HG03159 (cell line): ENCODE measurements at regions not wholly inside any gene's neighbourhood (a gene's known extent, or its start where the extent isn't known, plus 50 kb on each side); places are given as distances from the start of the nearest gene placed in this dataset.
A peak's percentile ranks its signal among the peaks of the same experiment; 100 is the strongest.

Experiments used
- ATAC-seq: cut with Tn5 transposase; IDR thresholded peaks from one replicate; pipeline ENCODE4 v1.9.1; 2021; ENCODE audit warnings: mild to moderate bottlenecking, moderate library complexity; ENCODE audit not compliant: unreplicated experiment

- ATAC-seq: no peak
Observed at GRCh38 chr7:95718577-95719410, 53.6 kb upstream of the DYNC1I1 start.

GRCh38 chr7:95716357-95717122 is 55.8 kb upstream of the DYNC1I1 start:
- ATAC-seq: no peak

DNA sequence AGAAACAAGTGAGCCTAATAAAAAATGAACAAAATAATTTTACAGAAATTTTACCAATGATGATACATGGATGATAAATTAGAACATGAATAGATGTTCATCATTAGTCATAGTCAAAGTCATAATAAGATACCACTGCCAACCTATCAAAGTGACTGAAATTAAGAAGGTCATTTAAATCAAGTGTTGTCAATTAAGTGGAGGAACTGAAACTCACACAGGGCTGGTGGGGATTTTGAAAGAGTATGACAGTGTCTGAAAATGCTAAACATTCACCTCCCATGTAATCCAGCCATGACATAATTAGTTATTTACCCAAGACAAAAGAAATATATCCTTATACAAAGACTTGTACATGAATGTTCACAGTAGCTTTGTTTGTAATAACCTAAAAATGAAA is 57.1 kb upstream of the DYNC1I1 start:
- peak; percentile 93 for ATAC-seq

- ATAC-seq: no peak
Observed at GRCh38 chr7:95710711-95711110, 61.6 kb upstream of the DYNC1I1 start.

- no peak for ATAC-seq
Observed at GRCh38 chr7:95700917-95701316, 71.4 kb upstream of the DYNC1I1 start.

DNA sequence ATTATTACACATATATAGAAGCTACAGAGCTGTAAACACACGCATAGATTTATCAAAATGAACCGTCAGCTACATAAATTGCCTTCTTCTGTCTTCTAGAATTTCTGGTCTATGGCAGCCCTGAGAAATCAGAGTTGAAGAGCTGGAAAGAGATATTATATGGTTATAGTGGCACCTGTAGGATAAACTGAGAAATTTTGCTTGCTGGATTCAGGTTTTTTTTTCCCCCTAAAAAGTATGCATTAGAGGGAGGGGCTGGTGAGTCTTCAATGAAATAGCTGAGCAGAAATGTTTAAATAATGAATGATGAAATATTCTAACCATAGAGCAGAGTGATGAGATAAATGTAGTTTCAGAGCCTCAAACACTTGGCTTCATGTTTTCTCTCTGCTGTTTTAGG is 78.0 kb upstream of the DYNC1I1 start:
- ATAC-seq: no peak

DNA sequence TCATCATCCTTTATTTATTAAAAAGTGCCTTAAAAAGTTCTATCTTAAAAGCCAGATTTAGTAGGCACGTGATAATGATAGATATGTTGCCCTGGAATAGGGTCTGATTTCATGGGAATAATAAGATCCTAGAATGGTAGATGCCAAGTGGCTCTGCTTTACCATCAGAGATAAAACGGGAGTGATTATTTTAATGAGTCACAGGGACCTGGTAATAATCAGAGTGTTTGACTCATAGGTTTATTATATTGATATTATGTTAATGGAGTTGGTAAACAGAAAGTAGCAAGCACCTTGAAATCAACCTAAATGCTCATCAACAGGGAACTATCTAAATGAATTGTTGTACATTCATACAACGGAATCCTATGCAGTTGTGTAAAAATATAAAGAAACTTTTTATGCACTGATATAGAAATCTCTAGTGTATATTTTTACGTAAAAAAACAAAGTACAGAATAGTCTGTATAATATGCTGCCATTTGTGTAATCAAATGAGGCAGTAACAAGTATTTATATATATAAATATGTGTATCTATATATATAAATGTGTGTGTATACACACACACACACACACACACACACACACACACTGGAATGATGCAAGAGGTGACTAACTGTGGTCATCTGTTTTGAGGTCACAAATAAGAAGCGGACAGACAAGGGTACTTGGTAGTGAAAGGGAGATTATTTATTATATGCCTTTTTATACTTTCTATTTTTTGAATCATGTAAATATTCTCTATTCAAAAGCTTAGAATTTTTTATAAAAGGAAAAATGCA is 78.6 kb upstream of the DYNC1I1 start:
- no peak for ATAC-seq

GRCh38 chr7:95691464-95691863 is 80.9 kb upstream of the DYNC1I1 start:
- no peak for ATAC-seq

DNA sequence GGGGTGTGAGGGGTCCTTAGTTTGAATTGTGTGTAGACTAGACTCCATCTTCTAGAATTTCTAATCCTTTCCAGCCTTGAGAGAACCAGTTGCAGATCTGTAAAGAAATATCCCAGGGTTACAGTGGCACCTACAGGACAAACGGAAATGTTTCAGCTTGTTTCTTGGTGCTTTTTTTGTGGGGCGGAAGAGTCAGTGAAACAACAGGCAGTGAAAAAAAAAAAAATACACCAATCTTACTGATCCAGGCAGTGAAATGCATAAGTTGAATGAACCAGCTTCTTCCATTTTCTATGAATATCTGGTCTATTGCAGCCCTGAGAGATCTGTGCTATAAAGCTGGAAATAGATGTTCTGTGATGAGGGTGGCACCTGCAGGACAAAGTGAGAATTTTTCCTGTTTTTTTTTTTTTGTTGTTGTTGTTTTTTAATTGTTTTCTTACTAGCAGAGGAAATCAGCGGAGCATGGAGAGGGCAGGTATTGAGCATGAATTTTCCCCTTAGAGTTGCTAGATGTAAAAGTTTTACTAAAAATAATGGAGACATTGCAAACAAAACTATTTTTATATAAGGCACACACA is 81.9 kb upstream of the DYNC1I1 start:
- peak; percentile 76 for ATAC-seq

DNA sequence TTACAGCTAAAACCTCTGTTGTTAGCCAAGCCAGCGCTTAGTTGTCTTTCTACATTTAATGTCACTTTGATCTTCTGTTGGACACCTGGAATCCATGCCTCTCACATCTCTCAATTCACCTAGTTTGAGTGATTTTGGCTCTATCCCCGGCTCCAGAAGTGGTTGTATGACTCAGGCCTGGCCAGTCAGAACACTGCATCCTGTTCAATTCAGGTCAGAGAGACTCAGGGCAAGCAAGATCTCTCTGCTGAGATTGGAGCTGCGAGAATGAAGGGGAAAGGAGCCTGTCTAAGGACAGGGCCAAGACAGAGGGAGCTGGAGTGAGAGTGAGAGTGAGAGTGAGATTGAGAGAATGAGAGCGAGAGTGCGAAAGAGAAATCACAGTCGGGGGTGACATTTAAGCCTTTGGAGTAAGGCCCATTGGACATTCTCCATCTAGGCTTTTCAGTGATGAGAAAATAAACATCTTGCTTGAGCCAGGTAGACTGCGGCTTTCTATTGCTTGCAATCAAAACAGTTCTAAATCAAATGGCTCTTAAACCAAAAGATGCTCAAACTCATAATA is 83.3 kb upstream of the DYNC1I1 start:
- no peak for ATAC-seq

- no peak for ATAC-seq
Observed at GRCh38 chr7:95687759-95688343, 84.5 kb upstream of the DYNC1I1 start.

GRCh38 chr7:95686109-95686508 is 86.2 kb upstream of the DYNC1I1 start:
- ATAC-seq: no peak

- no peak for ATAC-seq
Observed at GRCh38 chr7:95684505-95684904, 87.8 kb upstream of the DYNC1I1 start.

GRCh38 chr7:95684037-95684436 is 87.7 kb upstream of the PDK4 start:
- ATAC-seq: peak; percentile 49

DNA sequence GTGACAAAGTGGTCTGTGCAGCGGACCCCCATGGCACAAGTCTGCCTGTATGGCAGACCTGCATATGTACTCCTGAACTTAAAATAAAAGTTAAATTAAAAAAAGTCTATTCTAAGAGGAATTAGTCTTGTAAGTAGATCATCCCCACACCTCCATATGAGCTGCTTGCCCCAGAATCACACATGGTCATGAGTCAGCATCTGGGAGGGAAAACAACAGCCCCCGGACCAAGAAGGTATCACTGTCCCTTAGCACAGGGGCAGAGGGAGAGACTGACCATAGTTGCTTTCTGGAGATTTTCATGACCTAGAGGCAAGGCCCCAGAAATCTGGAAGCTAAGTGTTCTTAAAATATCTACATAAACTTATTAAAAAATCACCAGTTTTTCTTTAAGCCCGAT is 86.6 kb upstream of the PDK4 start:
- ATAC-seq: no peak

DNA sequence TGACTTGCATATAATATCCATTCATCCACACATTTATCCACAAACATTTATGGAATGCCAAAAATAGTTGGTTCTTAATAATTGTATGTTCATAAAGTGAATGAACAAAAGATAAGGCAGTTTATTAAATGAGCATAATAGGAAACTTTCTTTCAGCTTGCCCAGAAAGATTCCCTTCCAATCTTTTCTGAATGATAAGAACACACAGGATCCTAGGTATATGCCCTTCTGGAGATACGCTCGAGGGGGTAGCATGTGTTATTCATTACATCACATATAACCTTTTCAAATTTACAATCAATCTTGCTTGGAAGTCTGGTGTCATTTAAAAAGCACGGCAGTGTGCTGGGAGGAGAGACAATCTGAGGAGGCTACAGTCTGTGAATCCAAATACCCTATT is 80.4 kb upstream of the PDK4 start:
- ATAC-seq: no peak

GRCh38 chr7:95675632-95676031 is 79.3 kb upstream of the PDK4 start:
- no peak for ATAC-seq

- ATAC-seq: no peak
Observed at GRCh38 chr7:95675016-95675415, 78.7 kb upstream of the PDK4 start.

DNA sequence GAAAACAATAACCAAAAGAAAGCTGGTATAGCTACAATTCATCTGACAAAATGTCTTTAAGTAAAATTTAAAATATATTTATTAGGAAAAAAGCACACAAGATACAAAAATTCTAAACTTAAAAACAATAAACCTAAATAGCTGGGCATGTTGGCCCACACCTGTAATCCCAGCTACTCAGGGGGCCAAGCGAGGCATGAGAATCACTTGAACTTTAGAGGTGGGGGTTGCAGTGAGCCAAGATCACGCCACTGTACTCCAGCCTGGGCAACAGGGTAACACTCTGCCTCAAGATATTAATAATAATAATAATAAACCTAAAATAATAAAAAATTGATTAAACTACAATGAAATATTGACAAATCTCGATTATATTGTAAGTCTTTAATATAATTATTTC is 77.8 kb upstream of the PDK4 start:
- no peak for ATAC-seq

- no peak for ATAC-seq
Observed at GRCh38 chr7:95672434-95672833, 76.1 kb upstream of the PDK4 start.
